ENCODE measurements at regions not wholly inside any gene's neighbourhood (a gene's known extent, or its start where the extent isn't known, plus 50 kb on each side); places are given as distances from the start of the nearest gene placed in this dataset.

- peaks cover 0 to 3% (median 0%) of the 10 kb centered on the region in 5 donors for H3K9me3 ChIP-seq (ENCODE audit: control insufficient read depth in 5 of 5, low read length in 5 of 5)
- no peaks in the 10 kb centered on the region for H3K4me1 ChIP-seq (ENCODE audit: control insufficient read depth in 5 of 5, insufficient read depth in 5 of 5, low read length in 5 of 5)
- no peak overlapping the region for H3K4me3 ChIP-seq (ENCODE audit: low read depth in 1 of 5, low read length in 5 of 5)
- H3K9ac ChIP-seq (ENCODE audit: low read length in 5 of 5) = no peak overlapping the region
- H3K36me3 ChIP-seq (ENCODE audit: control insufficient read depth in 5 of 5, insufficient read depth in 5 of 5, low read length in 5 of 5) = no peaks in the 10 kb centered on the region
- no peaks in the 10 kb centered on the region for H3K27me3 ChIP-seq (ENCODE audit: control insufficient read depth in 5 of 5, insufficient read depth in 4 of 5, low read length in 5 of 5)
- no peak overlapping the region for H3K27ac ChIP-seq (ENCODE audit: low read depth, low read length)
These were observed 113.9 kb upstream of the AGTR1 start for GRCh38 chr3:148583793-148584192.

- Histone ChIP-seq H3K27me3 (ENCODE audit: control insufficient read depth in 5 of 5, insufficient read depth in 4 of 5, low read length in 5 of 5) (no peaks in the 10 kb centered on the region), H3K36me3 (ENCODE audit: control insufficient read depth in 5 of 5, insufficient read depth in 5 of 5, low read length in 5 of 5) (no peaks in the 10 kb centered on the region), H3K9me3 (ENCODE audit: control insufficient read depth in 5 of 5, low read length in 5 of 5) (peaks cover 0 to 3% (median 0%) of the 10 kb centered on the region in 5 donors), H3K4me1 (ENCODE audit: control insufficient read depth in 5 of 5, insufficient read depth in 5 of 5, low read length in 5 of 5) (no peaks in the 10 kb centered on the region), H3K9ac (ENCODE audit: low read length in 5 of 5) (no peak overlapping the region), H3K27ac (ENCODE audit: low read depth, low read length) (no peak overlapping the region), H3K4me3 (ENCODE audit: low read depth in 1 of 5, low read length in 5 of 5) (no peak overlapping the region)
These were observed 113.3 kb upstream of the AGTR1 start for GRCh38 chr3:148584438-148584837.

DNA sequence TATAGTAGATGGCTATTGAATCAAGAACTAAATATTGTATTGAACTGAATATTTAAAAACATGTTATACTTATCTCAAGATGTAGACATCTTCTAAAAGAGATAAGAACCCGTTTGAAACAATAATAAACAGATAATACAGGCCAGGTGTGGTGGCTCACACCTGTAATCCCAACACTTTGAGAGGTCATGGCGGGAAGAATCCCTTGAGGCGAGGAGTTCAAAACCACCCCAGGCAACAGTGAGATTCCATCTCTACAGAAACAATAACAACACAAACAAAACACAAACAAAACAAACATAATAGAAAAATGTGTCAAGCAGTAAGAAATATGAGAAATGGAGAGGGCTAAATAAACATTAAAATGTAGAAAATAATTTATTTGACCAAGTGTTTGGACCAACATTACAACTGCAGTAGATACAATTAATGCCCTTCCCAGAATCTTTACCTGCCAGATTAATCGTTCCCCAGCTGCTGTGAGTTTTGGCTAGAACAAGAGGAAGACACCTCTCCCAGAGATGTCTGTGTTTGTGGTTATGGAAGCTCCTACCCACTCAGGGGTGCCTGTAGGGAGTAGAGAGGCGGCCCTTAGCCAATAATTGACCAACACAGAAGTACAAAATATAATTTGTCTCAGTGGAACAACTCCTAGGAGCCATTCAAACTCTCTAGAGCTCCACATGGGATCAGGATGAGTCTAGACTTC is 111.9 kb upstream of the AGTR1 start:
- H3K9me3 ChIP-seq (ENCODE audit: control insufficient read depth in 5 of 5, low read length in 5 of 5) = peaks cover 0 to 3% (median 0%) of the 10 kb centered on the region in 5 donors
- no peak overlapping the region for H3K9ac ChIP-seq (ENCODE audit: low read length in 5 of 5)

DNA sequence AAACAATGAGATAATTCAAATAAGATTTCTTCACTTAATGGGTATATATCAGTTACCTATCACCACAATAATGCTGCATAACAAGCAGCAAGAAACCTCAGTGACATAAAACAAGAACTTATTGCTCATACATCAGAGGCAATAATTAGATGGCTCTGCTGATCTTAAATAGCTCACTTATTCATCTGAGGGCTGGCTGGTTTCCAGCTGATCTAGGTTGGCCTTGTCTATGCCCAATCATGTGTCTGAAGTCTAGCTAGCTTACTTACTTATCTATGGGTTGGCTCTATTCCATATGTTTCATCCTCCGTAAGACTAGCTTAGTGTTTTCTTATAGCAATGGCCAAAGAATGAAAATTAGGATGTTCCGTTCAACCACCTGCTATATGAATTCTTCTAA is 109.4 kb upstream of the AGTR1 start:
- Histone ChIP-seq H3K36me3 (ENCODE audit: control insufficient read depth in 5 of 5, insufficient read depth in 5 of 5, low read length in 5 of 5) (no peaks in the 10 kb centered on the region), H3K27ac (ENCODE audit: low read depth, low read length) (no peak overlapping the region), H3K4me1 (ENCODE audit: control insufficient read depth in 5 of 5, insufficient read depth in 5 of 5, low read length in 5 of 5) (no peaks in the 10 kb centered on the region), H3K9ac (ENCODE audit: low read length in 5 of 5) (no peak overlapping the region), H3K4me3 (ENCODE audit: low read depth in 1 of 5, low read length in 5 of 5) (no peak overlapping the region), H3K9me3 (ENCODE audit: control insufficient read depth in 5 of 5, low read length in 5 of 5) (peaks cover 0 to 3% (median 0%) of the 10 kb centered on the region in 5 donors), H3K27me3 (ENCODE audit: control insufficient read depth in 5 of 5, insufficient read depth in 4 of 5, low read length in 5 of 5) (no peaks in the 10 kb centered on the region)

More for the DNA sequence above, 111.9 kb upstream of the AGTR1 start:
- no peak overlapping the region for H3K27ac ChIP-seq (ENCODE audit: low read depth, low read length)
- H3K4me1 ChIP-seq (ENCODE audit: control insufficient read depth in 5 of 5, insufficient read depth in 5 of 5, low read length in 5 of 5) = no peaks in the 10 kb centered on the region
- H3K4me3 ChIP-seq (ENCODE audit: low read depth in 1 of 5, low read length in 5 of 5) = no peak overlapping the region
- no peaks in the 10 kb centered on the region for H3K27me3 ChIP-seq (ENCODE audit: control insufficient read depth in 5 of 5, insufficient read depth in 4 of 5, low read length in 5 of 5)
- no peaks in the 10 kb centered on the region for H3K36me3 ChIP-seq (ENCODE audit: control insufficient read depth in 5 of 5, insufficient read depth in 5 of 5, low read length in 5 of 5)

GRCh38 chr3:148591525-148591924 is 106.2 kb upstream of the AGTR1 start:
- no peaks in the 10 kb centered on the region for H3K36me3 ChIP-seq (ENCODE audit: control insufficient read depth in 5 of 5, insufficient read depth in 5 of 5, low read length in 5 of 5)
- peaks cover 0 to 3% (median 0%) of the 10 kb centered on the region in 5 donors for H3K9me3 ChIP-seq (ENCODE audit: control insufficient read depth in 5 of 5, low read length in 5 of 5)
- no peak overlapping the region for H3K27ac ChIP-seq (ENCODE audit: low read depth, low read length)
- no peak overlapping the region for H3K4me3 ChIP-seq (ENCODE audit: low read depth in 1 of 5, low read length in 5 of 5)
- no peak overlapping the region for H3K9ac ChIP-seq (ENCODE audit: low read length in 5 of 5)
- no peaks in the 10 kb centered on the region for H3K27me3 ChIP-seq (ENCODE audit: control insufficient read depth in 5 of 5, insufficient read depth in 4 of 5, low read length in 5 of 5)
- H3K4me1 ChIP-seq (ENCODE audit: control insufficient read depth in 5 of 5, insufficient read depth in 5 of 5, low read length in 5 of 5) = no peaks in the 10 kb centered on the region

DNA sequence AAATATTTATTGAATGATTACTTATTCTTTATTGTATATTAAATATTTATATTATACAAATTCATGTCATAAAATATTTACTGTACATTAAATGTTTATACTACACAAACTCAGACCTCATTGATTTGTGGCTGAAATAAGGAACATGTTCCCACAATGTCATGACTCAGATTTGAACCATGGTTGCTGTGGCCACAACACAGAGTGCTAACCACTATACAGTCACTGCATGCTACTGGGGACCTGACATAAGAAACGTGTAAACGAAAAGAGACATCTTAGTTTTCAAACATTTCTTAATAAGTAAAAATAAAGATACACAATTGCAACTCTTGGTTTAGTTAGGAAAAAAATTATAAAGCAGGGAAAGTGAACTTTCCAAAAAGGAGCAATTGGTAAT is 99.1 kb upstream of the AGTR1 start:
- Histone ChIP-seq H3K27ac (ENCODE audit: low read depth, low read length) (no peak overlapping the region), H3K9me3 (ENCODE audit: control insufficient read depth in 5 of 5, low read length in 5 of 5) (no peaks in the 10 kb centered on the region), H3K36me3 (ENCODE audit: control insufficient read depth in 5 of 5, insufficient read depth in 5 of 5, low read length in 5 of 5) (no peaks in the 10 kb centered on the region), H3K9ac (ENCODE audit: low read length in 5 of 5) (no peak overlapping the region), H3K27me3 (ENCODE audit: control insufficient read depth in 5 of 5, insufficient read depth in 4 of 5, low read length in 5 of 5) (no peaks in the 10 kb centered on the region), H3K4me1 (ENCODE audit: control insufficient read depth in 5 of 5, insufficient read depth in 5 of 5, low read length in 5 of 5) (peaks cover 0 to 4% (median 0%) of the 10 kb centered on the region in 5 donors), H3K4me3 (ENCODE audit: low read depth in 1 of 5, low read length in 5 of 5) (no peak overlapping the region)

- Histone ChIP-seq H3K9ac (ENCODE audit: low read length in 5 of 5) (no peak overlapping the region), H3K36me3 (ENCODE audit: control insufficient read depth in 5 of 5, insufficient read depth in 5 of 5, low read length in 5 of 5) (no peaks in the 10 kb centered on the region), H3K9me3 (ENCODE audit: control insufficient read depth in 5 of 5, low read length in 5 of 5) (no peaks in the 10 kb centered on the region), H3K27ac (ENCODE audit: low read depth, low read length) (no peak overlapping the region), H3K27me3 (ENCODE audit: control insufficient read depth in 5 of 5, insufficient read depth in 4 of 5, low read length in 5 of 5) (no peaks in the 10 kb centered on the region), H3K4me1 (ENCODE audit: control insufficient read depth in 5 of 5, insufficient read depth in 5 of 5, low read length in 5 of 5) (peaks cover 0 to 4% (median 0%) of the 10 kb centered on the region in 5 donors), H3K4me3 (ENCODE audit: low read depth in 1 of 5, low read length in 5 of 5) (no peak overlapping the region)
These were observed 98.2 kb upstream of the AGTR1 start for GRCh38 chr3:148599481-148599880.

DNA sequence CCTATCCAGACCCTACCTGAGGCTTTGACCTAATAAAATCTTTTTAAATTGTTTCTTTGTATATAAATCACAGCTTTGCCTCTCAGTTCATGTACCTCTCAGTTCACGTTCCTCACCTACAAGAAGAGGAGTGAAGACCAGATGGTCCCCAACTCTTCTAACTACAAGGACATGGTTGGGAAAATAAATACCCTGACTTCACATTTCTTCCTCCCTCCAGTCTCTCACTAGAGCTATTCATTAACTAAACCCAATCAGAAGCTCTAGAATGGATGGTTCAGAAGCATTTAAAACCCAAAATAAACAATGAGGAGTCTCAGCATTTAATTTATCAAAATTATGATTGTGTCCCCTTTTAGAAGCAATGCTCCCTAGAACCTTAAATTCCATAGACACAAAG is 97.3 kb upstream of the AGTR1 start:
- Histone ChIP-seq H3K4me1 (ENCODE audit: control insufficient read depth in 5 of 5, insufficient read depth in 5 of 5, low read length in 5 of 5) (peaks cover 0 to 5% (median 3%) of the 10 kb centered on the region in 5 donors), H3K27ac (ENCODE audit: low read depth, low read length) (no peak overlapping the region), H3K4me3 (ENCODE audit: low read depth in 1 of 5, low read length in 5 of 5) (no peak overlapping the region), H3K27me3 (ENCODE audit: control insufficient read depth in 5 of 5, insufficient read depth in 4 of 5, low read length in 5 of 5) (no peaks in the 10 kb centered on the region), H3K36me3 (ENCODE audit: control insufficient read depth in 5 of 5, insufficient read depth in 5 of 5, low read length in 5 of 5) (no peaks in the 10 kb centered on the region), H3K9me3 (ENCODE audit: control insufficient read depth in 5 of 5, low read length in 5 of 5) (no peaks in the 10 kb centered on the region), H3K9ac (ENCODE audit: low read length in 5 of 5) (no peak overlapping the region)

DNA sequence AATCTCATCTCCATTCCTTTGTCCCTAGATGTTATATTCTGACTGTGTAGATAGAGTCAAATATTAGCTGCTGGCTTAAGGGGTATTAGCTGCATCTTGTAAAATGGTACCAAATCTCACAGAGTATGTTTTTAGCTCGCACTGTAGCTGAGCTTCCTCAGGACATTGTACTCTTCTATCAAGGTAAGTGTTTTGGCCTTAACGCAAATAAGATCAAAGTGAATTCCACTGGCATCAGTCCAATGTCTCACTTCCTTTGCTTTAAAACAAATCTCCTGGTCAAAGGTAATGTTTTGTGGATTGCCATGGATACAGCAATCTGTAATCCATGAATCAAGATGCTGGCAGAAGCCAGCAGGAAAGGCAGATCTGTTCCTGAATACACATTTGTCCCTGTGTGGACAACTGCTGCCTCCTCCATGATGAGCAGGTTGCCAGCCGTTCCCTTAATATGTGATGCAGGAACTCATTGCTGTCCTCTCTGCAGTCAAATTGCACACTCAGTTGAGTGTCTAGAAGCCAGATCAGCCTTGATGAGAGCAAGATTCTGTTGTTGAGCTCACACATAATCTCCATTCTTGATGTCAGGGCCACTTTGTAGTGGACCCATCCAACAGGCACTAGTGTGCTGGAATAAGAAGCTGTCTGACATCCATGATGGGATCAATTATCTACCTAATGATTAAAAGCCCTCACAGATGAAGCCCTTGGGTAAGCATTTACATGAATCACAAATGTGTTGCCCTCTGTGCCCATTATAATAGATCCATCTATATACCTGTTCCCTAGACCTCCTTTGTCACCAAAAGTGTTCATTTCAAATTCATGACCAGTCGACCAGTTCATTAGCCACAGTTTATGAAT is 96.6 kb upstream of the AGTR1 start:
- H3K36me3 ChIP-seq (ENCODE audit: control insufficient read depth in 5 of 5, insufficient read depth in 5 of 5, low read length in 5 of 5) = no peaks in the 10 kb centered on the region
- H3K27ac ChIP-seq (ENCODE audit: low read depth, low read length) = no peak overlapping the region
- H3K27me3 ChIP-seq (ENCODE audit: control insufficient read depth in 5 of 5, insufficient read depth in 4 of 5, low read length in 5 of 5) = no peaks in the 10 kb centered on the region
- no peak overlapping the region for H3K9ac ChIP-seq (ENCODE audit: low read length in 5 of 5)
- no peak overlapping the region for H3K4me3 ChIP-seq (ENCODE audit: low read depth in 1 of 5, low read length in 5 of 5)
- peaks cover 0 to 8% (median 4%) of the 10 kb centered on the region in 5 donors for H3K4me1 ChIP-seq (ENCODE audit: control insufficient read depth in 5 of 5, insufficient read depth in 5 of 5, low read length in 5 of 5)
- no peaks in the 10 kb centered on the region for H3K9me3 ChIP-seq (ENCODE audit: control insufficient read depth in 5 of 5, low read length in 5 of 5)
